Calu3 (cell line): ENCODE measurements at regions not wholly inside any gene's neighbourhood (a gene's known extent, or its start where the extent isn't known, plus 50 kb on each side); places are given as distances from the start of the nearest gene placed in this dataset.

Source experiments
- BruUV-seq: library from RNA; stranded (reverse); fragments of 400-500 nt; replicated peaks from 2 replicates; lab custom pipeline; 2021; lab: Mats Ljungman, UMichigan
- CTCF ChIA-PET: fragments of 300-600 bp; sonication (Branson Sonifier 250); formaldehyde crosslinking; loops from one replicate; lab custom pipeline; 2022; ENCODE audit warnings: antibody characterized with exemption; lab: Charles Lee
- DNase-seq: peaks from one replicate; pipeline ENCODE4 v3.0.0; 2022
- H3K27ac Mint-ChIP-seq: one replicate; pipeline ENCODE4 v1.8.0; 2022; ENCODE audit warnings: mixed read lengths; ENCODE audit not compliant: unreplicated experiment
- H3K27me3 Mint-ChIP-seq: one replicate; pipeline ENCODE4 v1.8.0; 2022; ENCODE audit warnings: mixed read lengths; ENCODE audit not compliant: unreplicated experiment
- H3K36me3 Mint-ChIP-seq: one replicate; pipeline ENCODE4 v1.8.0; 2022; ENCODE audit warnings: mild to moderate bottlenecking, moderate library complexity, mixed read lengths; ENCODE audit not compliant: insufficient read depth, unreplicated experiment
- H3K4me1 Mint-ChIP-seq: one replicate; pipeline ENCODE4 v1.8.0; 2022; ENCODE audit warnings: mild to moderate bottlenecking, low read depth, mixed read lengths; ENCODE audit not compliant: unreplicated experiment
- H3K4me3 Mint-ChIP-seq: one replicate; pipeline ENCODE4 v1.8.0; 2022; ENCODE audit warnings: mild to moderate bottlenecking, low read depth, moderate library complexity, mixed read lengths; ENCODE audit not compliant: unreplicated experiment
- H3K9me3 Mint-ChIP-seq: one replicate; pipeline ENCODE4 v1.8.0; 2022; ENCODE audit warnings: low read depth, mixed read lengths; ENCODE audit not compliant: unreplicated experiment
- CTCF ChIP-seq: fragments of 200-600 bp; IDR thresholded peaks from one replicate; pipeline ENCODE4 v1.8.0; 2022; ENCODE audit warnings: antibody characterized with exemption; ENCODE audit not compliant: unreplicated experiment
- intact Hi-C: fragments of 100-400 bp; cut with micrococcal nuclease; formaldehyde crosslinking; loops from one replicate; pipeline ENCODE4 v1.10.0; 2022; ENCODE audit not compliant: unreplicated experiment

- H3K4me1 Mint-ChIP-seq: no peaks in the 10 kb centered on the region
- intact Hi-C loops: no loop called here
- CTCF ChIA-PET: no interaction called here
- BruUV-seq: no TSS peak
- H3K27me3 Mint-ChIP-seq: no peaks in the 10 kb centered on the region
- no peaks in the 10 kb centered on the region for H3K9me3 Mint-ChIP-seq
- no peaks in the 10 kb centered on the region for H3K36me3 Mint-ChIP-seq
- no peak for DNase-seq
- no peak for TF ChIP-seq CTCF
- no peak overlapping the region for H3K27ac Mint-ChIP-seq
- no peak overlapping the region for H3K4me3 Mint-ChIP-seq
These were observed 85.6 kb upstream of the SNX7 start for GRCh38 chr1:98575955-98576354.

- DNase-seq: no peak
- intact Hi-C loops: no loop called here
- Mint-ChIP-seq H3K27ac (no peak overlapping the region), H3K4me3 (no peak overlapping the region), H3K9me3 (peaks cover 11% of the 10 kb centered on the region), H3K36me3 (no peaks in the 10 kb centered on the region), H3K4me1 (no peaks in the 10 kb centered on the region), H3K27me3 (no peaks in the 10 kb centered on the region)
- BruUV-seq: no TSS peak
- TF ChIP-seq CTCF: no peak
- CTCF ChIA-PET: no interaction called here
These were observed 95.6 kb upstream of the SNX7 start for GRCh38 chr1:98565951-98566350.

GRCh38 chr1:98559291-98559690 is 102.2 kb upstream of the SNX7 start:
- H3K27me3 Mint-ChIP-seq: no peaks in the 10 kb centered on the region

GRCh38 chr1:98557895-98558294 is 103.6 kb upstream of the SNX7 start:
- Mint-ChIP-seq H3K27me3 (no peaks in the 10 kb centered on the region), H3K4me1 (no peaks in the 10 kb centered on the region), H3K9me3 (peaks cover 5% of the 10 kb centered on the region), H3K4me3 (no peak overlapping the region), H3K27ac (no peak overlapping the region), H3K36me3 (no peaks in the 10 kb centered on the region)
- DNase-seq: no peak
- intact Hi-C loops: no loop called here
- no peak for TF ChIP-seq CTCF
- no TSS peak for BruUV-seq
- CTCF ChIA-PET: no interaction called here

More at GRCh38 chr1:98559291-98559690, 102.2 kb upstream of the SNX7 start:
- Mint-ChIP-seq H3K36me3 (no peaks in the 10 kb centered on the region), H3K27ac (no peak overlapping the region), H3K4me1 (no peaks in the 10 kb centered on the region), H3K4me3 (no peak overlapping the region), H3K9me3 (peaks cover 6% of the 10 kb centered on the region)
- CTCF ChIA-PET: no interaction called here
- BruUV-seq: no TSS peak
- DNase-seq: no peak
- TF ChIP-seq CTCF: no peak
- intact Hi-C loops: no loop called here
